BE2C (cell line): ENCODE measurements at regions not wholly inside any gene's neighbourhood (a gene's known extent, or its start where the extent isn't known, plus 50 kb on each side); places are given as distances from the start of the nearest gene placed in this dataset.
A peak's percentile ranks its signal among the peaks of the same experiment; 100 is the strongest.

Source experiments
- DNase-seq: peaks from one replicate; pipeline ENCODE4 v3.0.0-alpha.2; 2020
- H3K27me3 ChIP-seq: fragments of 250-450 bp; sonication (Bioruptor Pico); 2 replicates; pipeline ENCODE4 v1.5.1; 2020; ENCODE audit warnings: mild to moderate bottlenecking
- H3K36me3 ChIP-seq: fragments of 250-450 bp; sonication (Bioruptor Pico); 2 replicates; pipeline ENCODE4 v1.5.1; 2020; ENCODE audit warnings: mild to moderate bottlenecking
- H3K4me1 ChIP-seq: fragments of 250-450 bp; sonication (Bioruptor Pico); 2 replicates; pipeline ENCODE4 v1.5.1; 2020
- H3K4me3 ChIP-seq: 2 replicates; pipeline ENCODE4 v1.5.1; 2011; ENCODE audit warnings: low read depth, low read length
- H3K9me3 ChIP-seq: fragments of 250-450 bp; sonication (Bioruptor Pico); 2 replicates; pipeline ENCODE4 v1.5.1; 2020
- CTCF ChIP-seq: IDR thresholded peaks from 2 replicates; pipeline ENCODE4 v1.5.1; 2012; ENCODE audit warnings: mild to moderate bottlenecking, low read depth, low read length

DNA sequence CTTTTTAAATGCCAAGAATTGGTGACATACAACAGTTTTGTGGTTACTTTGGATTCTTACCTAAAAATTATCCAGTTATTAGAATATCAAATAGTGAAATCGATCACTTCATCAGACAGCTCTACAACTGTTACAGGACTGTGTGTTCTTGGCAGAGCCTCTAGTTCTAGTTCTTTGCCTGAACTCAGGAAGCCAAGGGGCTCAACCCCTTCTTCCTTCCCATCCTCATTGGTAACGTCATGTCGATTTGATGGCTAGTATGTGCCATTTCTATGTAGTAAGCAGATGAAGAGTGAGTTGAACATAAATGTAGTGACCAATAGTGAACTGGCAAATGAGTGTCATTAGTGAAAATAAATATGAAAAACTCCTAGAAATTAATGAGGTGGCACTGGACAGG, 59.4 kb upstream of the LIMCH1 start:
- no peak for TF ChIP-seq CTCF
- Histone ChIP-seq H3K27me3 (no peaks in the 10 kb centered on the region), H3K36me3 (peaks cover 2% of the 10 kb centered on the region), H3K9me3 (no peaks in the 10 kb centered on the region), H3K4me3 (no peak overlapping the region), H3K4me1 (peaks cover 36% of the 10 kb centered on the region)
- DNase-seq = no peak

DNA sequence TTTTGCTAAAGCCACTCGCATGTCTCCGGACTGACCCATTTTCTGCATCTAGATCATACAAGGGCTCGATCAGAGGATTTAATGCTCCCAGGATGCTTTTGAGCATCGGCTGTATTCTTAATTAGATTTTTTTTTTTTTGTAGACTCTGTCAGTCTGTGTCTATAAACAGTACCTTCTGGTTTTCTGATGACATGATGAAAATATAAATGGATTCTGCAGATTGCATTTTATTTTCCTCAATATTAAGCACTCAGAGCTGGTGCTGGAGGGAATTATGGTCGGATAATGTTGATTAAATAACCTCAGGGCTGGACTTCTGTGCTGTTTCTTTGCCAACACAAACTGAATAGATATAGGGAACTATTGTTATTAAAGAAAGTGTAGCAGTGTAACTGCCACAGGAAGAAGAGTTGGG, 57.1 kb upstream of the LIMCH1 start:
- Histone ChIP-seq H3K4me3 (peak overlapping the region; percentile 1), H3K9me3 (no peaks in the 10 kb centered on the region), H3K4me1 (peaks cover 36% of the 10 kb centered on the region), H3K36me3 (no peaks in the 10 kb centered on the region), H3K27me3 (no peaks in the 10 kb centered on the region)
- DNase-seq = peak; percentile 25
- no peak for TF ChIP-seq CTCF

GRCh38 chr4:41483771-41484170, 54.2 kb upstream of the LIMCH1 start:
- H3K4me3 ChIP-seq = no peak overlapping the region

GRCh38 chr4:41485041-41485440, 52.9 kb upstream of the LIMCH1 start:
- H3K4me1 ChIP-seq = peaks cover 35% of the 10 kb centered on the region
- H3K36me3 ChIP-seq = peaks cover 6% of the 10 kb centered on the region
- DNase-seq = no peak
- no peak for TF ChIP-seq CTCF
- H3K27me3 ChIP-seq = no peaks in the 10 kb centered on the region
- no peaks in the 10 kb centered on the region; the same call in 1 of the 2 replicates for H3K9me3 ChIP-seq
- H3K4me3 ChIP-seq = no peak overlapping the region

More at GRCh38 chr4:41483771-41484170, 54.2 kb upstream of the LIMCH1 start:
- Histone ChIP-seq H3K9me3 (no peaks in the 10 kb centered on the region; the same call in 1 of the 2 replicates), H3K36me3 (peaks cover 6% of the 10 kb centered on the region), H3K4me1 (peaks cover 36% of the 10 kb centered on the region), H3K27me3 (no peaks in the 10 kb centered on the region)
- TF ChIP-seq CTCF = no peak
- no peak for DNase-seq

GRCh38 chr4:41487868-41488440, 50.0 kb upstream of the LIMCH1 start:
- peaks cover 11% of the 10 kb centered on the region for H3K4me1 ChIP-seq
- no peaks in the 10 kb centered on the region; the same call in 1 of the 2 replicates for H3K9me3 ChIP-seq
- no peak for TF ChIP-seq CTCF
- H3K27me3 ChIP-seq = no peaks in the 10 kb centered on the region
- H3K4me3 ChIP-seq = no peak overlapping the region
- DNase-seq = no peak
- peaks cover 6% of the 10 kb centered on the region for H3K36me3 ChIP-seq
